ENCODE measurements at regions not wholly inside any gene's neighbourhood (a gene's known extent, or its start where the extent isn't known, plus 50 kb on each side); places are given as distances from the start of the nearest gene placed in this dataset.
A peak's percentile ranks its signal among the peaks of the same experiment; 100 is the strongest.
"Not testable (repeated sequence)": the region's sequence is repeated elsewhere in the genome, so short reads cannot be mapped to it uniquely, and the experiment has no call there.

DNA sequence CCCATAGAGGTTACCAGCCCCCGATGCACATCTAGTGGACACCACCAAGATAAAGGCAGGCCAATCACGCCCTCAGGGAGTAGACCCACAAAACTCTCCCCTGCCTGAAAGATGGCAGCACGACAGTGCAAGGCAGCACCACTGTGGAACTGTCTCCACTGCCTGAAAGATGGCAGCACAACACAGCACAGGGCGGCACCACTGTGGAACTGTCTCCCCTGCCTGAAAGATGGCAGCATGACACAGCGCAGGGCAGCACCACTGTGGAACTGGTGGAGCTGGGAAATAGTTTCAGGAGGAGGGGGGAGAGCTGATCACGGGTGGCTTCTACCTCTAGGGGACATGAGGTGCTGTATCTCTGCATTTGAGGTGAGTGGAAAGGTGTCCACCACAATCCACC, 340.4 kb upstream of the FRG1 start:
- H3K4me3 Mint-ChIP-seq, result no peak overlapping the region
- DNase-seq (no peak), ATAC-seq (replicated peaks) (no peak)
- H3K36me3 Mint-ChIP-seq, result no peaks in the 10 kb centered on the region
- H3K27me3 Mint-ChIP-seq, result no peaks in the 10 kb centered on the region
- H3K9me3 Mint-ChIP-seq, result peaks cover 0 to 2% of the 10 kb centered on the region in 2 donors
- H3K4me1 Mint-ChIP-seq, result no peaks in the 10 kb centered on the region
- no peak overlapping the region for H3K27ac Mint-ChIP-seq

DNA sequence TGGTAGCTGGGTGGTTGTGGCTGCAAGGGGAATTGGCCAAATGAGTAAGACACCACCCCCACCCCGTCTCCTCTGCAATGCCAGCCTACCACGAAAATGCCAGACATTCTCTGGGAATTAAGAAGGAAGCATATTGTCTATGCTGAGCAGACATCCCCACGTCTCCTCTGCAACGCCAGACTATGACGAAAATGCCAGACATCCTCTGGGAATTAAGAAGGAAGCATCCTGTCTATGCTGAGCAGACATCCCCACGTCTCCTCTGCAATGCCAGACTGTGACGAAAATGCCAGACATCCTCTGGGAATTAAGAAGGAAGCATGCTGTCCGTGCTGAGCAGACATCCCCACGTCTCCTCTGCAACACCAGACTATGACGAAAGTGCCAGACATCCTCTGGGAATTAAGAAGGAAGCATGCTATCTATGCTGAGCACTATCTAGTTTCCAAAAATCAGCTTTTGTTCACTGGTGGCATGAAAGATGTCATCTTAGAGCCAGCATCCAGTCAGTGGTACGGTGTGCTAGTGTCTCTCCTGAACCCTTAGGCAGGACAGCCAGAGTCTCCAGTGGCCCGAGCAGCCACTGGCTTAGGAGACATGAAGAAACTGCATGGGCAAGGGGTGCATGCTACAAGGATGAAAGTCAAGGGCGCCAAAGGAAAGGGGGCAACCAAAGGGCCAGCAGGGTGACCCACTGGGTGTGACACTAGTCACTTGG, 339.8 kb upstream of the FRG1 start:
- Mint-ChIP-seq H3K36me3 (no peaks in the 10 kb centered on the region), H3K27ac (no peak overlapping the region)

DNA sequence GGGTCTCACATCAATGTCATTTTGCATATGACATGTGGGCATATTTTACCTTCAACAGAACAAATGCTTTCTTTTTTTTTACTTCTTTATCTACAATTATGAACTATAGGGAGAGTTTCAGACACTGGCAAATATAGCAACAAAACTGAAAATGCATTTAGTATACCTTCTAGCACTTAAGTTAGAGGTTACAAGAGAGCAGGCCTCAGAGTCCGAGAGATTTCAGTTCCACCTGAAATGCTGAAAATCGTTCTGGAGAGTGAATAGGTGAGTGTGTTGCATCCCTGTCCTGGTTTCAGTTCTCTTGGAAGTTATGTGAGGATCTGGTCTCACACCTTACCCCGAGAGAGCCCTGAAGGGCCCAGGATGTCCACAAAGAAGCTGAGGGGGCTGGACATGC, 337.8 kb upstream of the FRG1 start:
- H3K9me3 Mint-ChIP-seq; H3K27me3 Mint-ChIP-seq; ATAC-seq (replicated peaks); DNase-seq; H3K27ac Mint-ChIP-seq; H3K4me3 Mint-ChIP-seq; H3K36me3 Mint-ChIP-seq; H3K4me1 Mint-ChIP-seq: not testable (repeated sequence)

More for the DNA sequence above, 339.8 kb upstream of the FRG1 start:
- DNase-seq, result no peak
- H3K4me3 Mint-ChIP-seq, result no peak overlapping the region
- H3K4me1 Mint-ChIP-seq, result no peaks in the 10 kb centered on the region
- peaks cover 0 to 2% of the 10 kb centered on the region in 2 donors for H3K9me3 Mint-ChIP-seq
- no peaks in the 10 kb centered on the region for H3K27me3 Mint-ChIP-seq
- no peak for ATAC-seq (replicated peaks)

DNA sequence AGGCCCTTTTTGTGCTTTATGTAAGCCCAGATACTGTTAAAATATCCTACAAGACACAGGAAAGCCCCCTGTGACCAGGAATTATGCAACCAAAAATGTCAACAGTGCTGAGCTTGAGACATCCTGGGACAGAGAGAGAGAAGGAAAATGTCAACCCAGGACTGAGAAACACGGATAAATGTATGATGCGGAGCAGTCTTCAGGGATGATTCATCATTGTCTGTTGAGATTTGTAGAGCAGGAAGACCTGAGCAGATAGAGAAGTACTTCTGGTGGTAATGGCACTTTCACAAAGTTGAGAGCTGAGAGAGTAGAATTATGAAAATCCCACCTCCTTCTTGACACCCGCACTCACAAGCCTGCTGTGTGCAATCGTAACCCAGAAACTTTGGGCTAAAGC, 330.1 kb upstream of the FRG1 start:
- not testable (repeated sequence) for H3K4me3 Mint-ChIP-seq; H3K27ac Mint-ChIP-seq; H3K4me1 Mint-ChIP-seq; DNase-seq; H3K36me3 Mint-ChIP-seq; ATAC-seq (replicated peaks); H3K27me3 Mint-ChIP-seq; H3K9me3 Mint-ChIP-seq

DNA sequence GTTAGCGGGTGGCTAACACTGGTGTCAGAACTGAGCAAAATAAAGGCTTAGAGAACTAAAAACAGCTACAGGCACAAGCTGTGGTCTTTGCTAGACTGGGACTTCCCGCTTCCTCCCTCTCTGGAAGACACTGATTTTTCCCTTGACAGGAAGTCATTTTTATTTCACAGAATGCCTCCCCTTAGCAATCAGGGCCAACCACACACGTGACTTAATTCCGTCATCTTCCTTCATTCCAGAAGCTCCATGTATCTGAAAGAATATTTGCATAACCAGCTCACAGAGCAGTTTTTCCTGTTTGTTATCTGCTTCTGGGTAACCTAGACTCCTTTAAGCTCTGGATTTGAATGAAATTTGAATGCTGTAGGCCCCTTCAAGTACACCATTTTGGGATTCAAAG, 327.5 kb upstream of the FRG1 start:
- no peaks in the 10 kb centered on the region for H3K27me3 Mint-ChIP-seq
- H3K9me3 Mint-ChIP-seq, result peaks cover 2 to 8% of the 10 kb centered on the region in 2 donors
- no peaks in the 10 kb centered on the region for H3K36me3 Mint-ChIP-seq
- no peak for ATAC-seq (replicated peaks)
- DNase-seq, result no peak
- H3K27ac Mint-ChIP-seq, result no peak overlapping the region
- no peak overlapping the region for H3K4me3 Mint-ChIP-seq
- no peaks in the 10 kb centered on the region for H3K4me1 Mint-ChIP-seq

DNA sequence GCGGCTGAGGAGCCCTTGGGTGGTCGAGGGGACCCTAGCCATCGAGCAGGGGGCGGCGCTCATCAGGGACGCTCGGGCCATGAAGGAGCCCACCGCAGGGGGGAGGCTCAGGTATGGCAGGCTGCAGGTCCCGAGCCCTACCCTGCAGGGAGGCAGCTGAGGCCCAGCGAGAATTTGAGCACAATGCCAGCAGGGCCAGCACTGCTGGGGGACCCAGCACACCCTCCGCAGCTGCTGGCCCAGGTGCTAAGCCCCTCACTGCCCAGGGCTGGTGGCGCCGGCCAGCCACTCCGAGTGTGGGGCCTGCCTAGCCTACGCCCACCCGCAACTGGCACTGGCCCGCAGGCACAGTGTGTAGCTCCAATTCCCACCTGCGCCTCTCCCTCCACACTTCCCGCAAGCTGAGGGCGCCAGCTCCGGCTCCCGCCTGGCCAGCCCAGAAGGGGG, 325.4 kb upstream of the FRG1 start:
- ATAC-seq (replicated peaks) (no peak), DNase-seq (no peak)
- Mint-ChIP-seq H3K27ac (no peak overlapping the region), H3K27me3 (no peaks in the 10 kb centered on the region), H3K9me3 (peaks cover 2 to 8% of the 10 kb centered on the region in 2 donors), H3K4me3 (no peak overlapping the region), H3K36me3 (no peaks in the 10 kb centered on the region), H3K4me1 (no peaks in the 10 kb centered on the region)

DNA sequence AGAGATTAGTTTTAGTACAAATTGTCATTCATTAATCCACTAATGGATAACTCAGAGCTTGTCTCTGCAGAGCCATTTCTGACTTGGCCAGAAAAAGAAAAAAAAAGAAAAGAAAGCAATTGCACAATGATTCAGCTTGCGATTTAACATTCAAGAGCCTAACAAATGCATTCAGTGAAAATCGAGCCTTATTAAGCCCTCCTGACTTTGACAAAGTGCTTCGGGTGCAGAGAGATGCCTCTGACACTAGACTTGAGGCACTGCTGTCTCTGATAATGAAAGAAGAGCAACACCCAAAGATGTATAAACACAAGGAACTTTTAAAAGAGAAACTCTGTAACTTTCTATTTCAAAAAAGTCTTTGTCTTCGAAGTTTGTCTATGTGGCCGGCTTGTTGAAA, 322.9 kb upstream of the FRG1 start:
- H3K4me1 Mint-ChIP-seq; H3K9me3 Mint-ChIP-seq; ATAC-seq (replicated peaks); H3K27me3 Mint-ChIP-seq; H3K27ac Mint-ChIP-seq; H3K36me3 Mint-ChIP-seq; DNase-seq; H3K4me3 Mint-ChIP-seq: not testable (repeated sequence)

DNA sequence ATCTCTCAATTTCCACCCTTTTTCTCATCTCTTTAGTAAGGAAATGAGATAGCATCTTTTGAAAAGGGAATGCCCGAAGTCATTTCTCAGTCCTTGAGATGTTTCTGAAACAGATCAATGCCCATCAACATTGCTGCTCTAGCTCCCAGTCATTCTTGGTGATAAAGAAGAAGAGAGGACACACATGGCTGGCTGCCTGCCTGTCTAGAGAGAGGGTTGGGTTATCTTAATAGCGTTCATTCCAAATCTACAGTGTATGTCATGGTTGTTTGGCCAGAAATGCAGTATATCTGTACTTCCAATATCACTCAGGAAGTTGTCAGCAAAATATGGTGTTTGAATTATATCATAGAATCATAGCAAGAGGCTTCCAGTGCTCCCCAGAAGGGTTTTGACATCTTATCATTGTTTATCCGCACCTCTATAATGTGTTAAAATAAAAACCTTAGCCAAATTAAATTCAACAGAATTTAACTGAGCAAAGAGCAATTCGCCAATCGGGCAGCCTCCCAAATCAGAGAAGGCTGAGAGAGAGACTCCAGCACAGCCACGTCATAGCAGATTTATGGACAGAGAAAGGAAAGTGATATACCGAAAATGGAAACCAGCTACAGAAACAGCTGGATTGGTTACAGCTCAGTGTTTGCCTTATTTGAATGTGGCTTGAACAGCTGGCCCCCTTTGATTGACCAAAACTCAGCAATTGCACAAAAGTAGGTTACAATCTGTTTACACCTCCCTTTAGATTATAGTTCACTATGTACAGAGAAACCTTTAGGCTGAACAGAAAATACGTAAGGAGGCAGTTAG, 321.0 kb upstream of the FRG1 start:
- not testable (repeated sequence) for H3K9me3 Mint-ChIP-seq; H3K4me3 Mint-ChIP-seq; H3K27ac Mint-ChIP-seq; H3K4me1 Mint-ChIP-seq; H3K36me3 Mint-ChIP-seq; DNase-seq; H3K27me3 Mint-ChIP-seq; ATAC-seq (replicated peaks)

DNA sequence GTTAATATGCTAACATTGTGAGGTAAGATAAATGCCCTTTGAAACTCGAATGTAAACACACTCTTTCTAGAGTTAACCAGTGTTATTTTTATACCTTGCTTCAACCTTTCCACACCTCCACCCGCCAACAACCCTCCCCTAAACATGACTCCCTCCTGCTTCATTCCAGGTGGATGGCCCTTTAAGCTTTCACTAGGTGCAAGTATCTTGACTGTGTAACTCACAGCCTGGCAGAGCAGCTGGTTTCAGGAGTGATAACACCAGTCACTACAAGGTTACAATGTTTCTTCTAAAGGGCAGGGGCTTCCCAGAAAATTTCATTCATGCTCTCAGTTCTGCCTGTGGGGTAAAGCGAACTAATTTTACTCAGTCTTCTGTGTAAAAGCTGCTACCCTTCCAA, 318.1 kb upstream of the FRG1 start:
- H3K9me3 Mint-ChIP-seq, H3K36me3 Mint-ChIP-seq, H3K27ac Mint-ChIP-seq, H3K4me3 Mint-ChIP-seq, H3K27me3 Mint-ChIP-seq, DNase-seq, H3K4me1 Mint-ChIP-seq: not testable (repeated sequence)
- peak; percentile 79 to 83 for ATAC-seq (replicated peaks)

DNA sequence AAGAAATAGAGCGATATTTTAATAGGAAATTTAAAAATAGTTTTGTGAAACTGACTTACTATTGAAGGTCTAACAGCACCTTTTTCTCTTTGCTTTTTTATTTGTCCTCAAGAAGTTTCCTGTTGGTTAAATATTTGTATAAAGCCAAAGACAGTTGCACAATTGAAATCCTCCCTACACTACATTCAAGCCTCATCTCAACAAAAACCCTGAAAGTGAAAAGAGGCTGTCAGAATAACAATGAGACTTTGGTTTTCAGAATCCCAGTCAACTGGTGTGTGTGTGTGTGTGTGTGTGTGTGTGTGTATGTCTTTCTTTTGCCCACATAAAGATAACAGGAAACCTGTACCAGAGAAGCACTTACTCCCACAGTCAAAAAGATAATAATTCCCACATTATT, 313.6 kb upstream of the FRG1 start:
- H3K4me1 Mint-ChIP-seq; H3K9me3 Mint-ChIP-seq; H3K4me3 Mint-ChIP-seq; H3K27ac Mint-ChIP-seq; H3K36me3 Mint-ChIP-seq; DNase-seq; H3K27me3 Mint-ChIP-seq; ATAC-seq (replicated peaks): not testable (repeated sequence)

DNA sequence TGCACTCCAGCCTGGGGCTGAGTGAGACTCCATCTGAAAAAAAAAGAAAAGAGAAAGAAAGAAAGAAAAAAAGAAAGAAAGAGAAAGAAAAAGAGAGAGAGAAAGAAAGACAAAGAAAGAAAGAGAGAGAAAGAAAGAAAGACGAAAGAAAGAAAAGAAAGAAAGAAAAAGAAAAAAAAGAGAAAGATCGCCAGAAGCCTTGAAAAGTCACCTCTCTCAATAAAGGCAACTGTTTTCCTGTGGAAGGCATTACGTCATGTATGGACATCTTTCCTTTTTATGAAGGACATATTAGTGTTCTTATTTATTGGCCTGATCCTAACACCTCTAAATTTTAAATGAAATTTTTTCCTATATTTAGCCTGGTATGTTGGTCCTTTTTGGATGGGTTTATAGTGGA, 310.9 kb upstream of the FRG1 start:
- H3K27me3 Mint-ChIP-seq; H3K4me1 Mint-ChIP-seq; ATAC-seq (replicated peaks); H3K4me3 Mint-ChIP-seq; DNase-seq; H3K9me3 Mint-ChIP-seq; H3K27ac Mint-ChIP-seq; H3K36me3 Mint-ChIP-seq: not testable (repeated sequence)

DNA sequence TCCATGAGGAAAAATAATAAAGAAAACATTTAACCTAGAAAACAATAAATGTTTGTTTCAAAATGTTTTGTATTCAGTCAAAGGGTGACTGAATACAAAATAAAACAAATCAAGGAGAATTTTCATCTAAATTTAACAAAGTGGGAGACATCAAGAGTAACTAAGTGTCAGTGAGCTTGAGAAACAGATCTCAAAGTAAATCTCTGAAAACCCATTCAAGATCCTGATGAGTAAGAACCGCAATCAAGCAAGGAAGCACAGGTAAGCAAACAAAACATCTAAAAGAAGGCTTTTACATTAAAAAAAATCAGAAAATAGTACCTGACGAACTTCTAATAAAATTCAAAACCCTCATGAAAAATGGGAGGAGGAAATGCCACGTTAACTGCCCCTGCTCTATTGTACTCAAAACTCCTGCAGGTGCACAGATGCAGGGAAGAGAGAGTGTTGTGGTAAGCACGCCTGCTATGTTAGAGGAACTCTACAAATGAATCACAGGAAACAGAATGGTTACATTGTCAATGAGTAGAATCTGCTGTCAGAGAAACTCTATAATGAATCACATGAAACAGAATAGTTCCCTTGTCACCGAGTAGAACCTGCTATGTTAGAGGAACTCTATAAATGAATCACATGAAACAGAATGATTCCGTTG, 309.6 kb upstream of the FRG1 start:
- not testable (repeated sequence) for H3K27me3 Mint-ChIP-seq, H3K36me3 Mint-ChIP-seq, H3K4me1 Mint-ChIP-seq, DNase-seq, H3K4me3 Mint-ChIP-seq, H3K9me3 Mint-ChIP-seq, H3K27ac Mint-ChIP-seq
- ATAC-seq (replicated peaks), result peak; percentile 97 to 99

DNA sequence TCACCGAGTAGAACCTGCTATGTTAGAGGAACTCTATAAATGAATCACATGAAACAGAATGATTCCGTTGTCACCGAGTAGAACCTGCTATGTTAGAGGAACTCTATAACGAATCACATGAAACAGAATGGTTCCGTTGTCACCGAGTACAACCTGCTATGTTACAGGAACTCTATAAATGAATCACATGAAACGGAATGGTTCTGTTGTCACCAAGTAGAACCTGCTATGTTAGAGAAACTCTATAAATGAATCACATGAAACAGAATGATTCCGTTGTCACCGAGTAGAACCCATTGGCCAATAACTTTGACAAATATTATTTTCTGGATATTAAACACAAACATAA, 309.1 kb upstream of the FRG1 start:
- not testable (repeated sequence) for H3K4me1 Mint-ChIP-seq; H3K9me3 Mint-ChIP-seq; H3K36me3 Mint-ChIP-seq; H3K27ac Mint-ChIP-seq; H3K27me3 Mint-ChIP-seq; H3K4me3 Mint-ChIP-seq; DNase-seq; ATAC-seq (replicated peaks)

DNA sequence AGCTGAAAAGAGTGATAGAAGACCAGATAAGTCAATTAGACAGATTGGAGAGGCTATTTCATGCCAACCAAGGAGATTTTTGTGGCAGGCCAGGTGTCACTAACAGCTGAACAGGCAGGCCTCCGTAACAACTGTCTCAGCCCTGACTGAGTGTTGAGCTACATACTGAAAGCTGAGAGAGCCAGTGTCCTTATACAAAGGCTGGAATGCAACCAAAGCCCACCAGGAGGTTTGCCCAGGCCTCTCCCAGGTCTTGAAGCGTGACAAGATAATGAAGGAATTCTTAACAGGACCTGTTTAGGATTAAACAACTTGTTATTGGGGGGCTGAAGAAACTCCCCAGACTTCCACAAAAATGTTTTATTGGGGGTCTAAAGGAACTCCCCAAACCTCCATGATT, 290.2 kb upstream of the FRG1 start:
- H3K27me3 Mint-ChIP-seq; H3K36me3 Mint-ChIP-seq; H3K9me3 Mint-ChIP-seq; ATAC-seq (replicated peaks); DNase-seq; H3K4me1 Mint-ChIP-seq; H3K27ac Mint-ChIP-seq; H3K4me3 Mint-ChIP-seq: not testable (repeated sequence)

DNA sequence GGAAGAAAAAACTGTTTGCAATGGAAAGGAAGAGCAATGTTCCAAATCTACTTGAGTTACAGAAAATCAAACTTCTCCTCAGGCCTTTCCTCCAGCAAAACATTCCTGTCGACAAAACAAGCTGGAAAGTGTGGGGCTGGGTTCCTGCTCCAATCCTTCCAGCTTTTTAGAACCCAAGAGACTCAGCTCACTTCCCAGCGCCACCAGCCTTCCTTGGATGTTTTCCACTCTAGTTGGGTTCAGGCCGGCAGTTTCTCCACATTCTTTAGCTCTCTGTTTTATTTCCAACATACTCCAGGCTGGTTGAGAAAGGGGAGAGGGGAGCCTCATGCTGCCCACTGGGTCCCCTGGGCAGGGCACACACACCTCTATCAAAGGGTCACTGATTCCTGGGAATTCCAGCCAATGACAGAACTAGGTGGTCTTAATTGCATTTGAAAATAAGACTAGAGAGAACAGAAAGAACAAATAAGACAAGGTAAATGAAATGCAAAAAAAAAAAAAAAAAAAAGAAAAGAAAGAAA, 287.5 kb upstream of the FRG1 start:
- not testable (repeated sequence) for H3K4me3 Mint-ChIP-seq; H3K9me3 Mint-ChIP-seq; DNase-seq; H3K27ac Mint-ChIP-seq; H3K27me3 Mint-ChIP-seq; ATAC-seq (replicated peaks); H3K36me3 Mint-ChIP-seq
- H3K4me1 Mint-ChIP-seq, result peaks cover 2 to 13% of the 10 kb centered on the region in 2 donors

Measured in stimulated activated naive B cell treated with anti-CD40 and anti-IgM and Interleukin-4, amounts not matched to agents 10 μg/mL and 1 μg/mL and 100 μg/mL, for 72 hours (primary cell).